ENCODE measurements at regions not wholly inside any gene's neighbourhood (a gene's known extent, or its start where the extent isn't known, plus 50 kb on each side); places are given as distances from the start of the nearest gene placed in this dataset.

DNA sequence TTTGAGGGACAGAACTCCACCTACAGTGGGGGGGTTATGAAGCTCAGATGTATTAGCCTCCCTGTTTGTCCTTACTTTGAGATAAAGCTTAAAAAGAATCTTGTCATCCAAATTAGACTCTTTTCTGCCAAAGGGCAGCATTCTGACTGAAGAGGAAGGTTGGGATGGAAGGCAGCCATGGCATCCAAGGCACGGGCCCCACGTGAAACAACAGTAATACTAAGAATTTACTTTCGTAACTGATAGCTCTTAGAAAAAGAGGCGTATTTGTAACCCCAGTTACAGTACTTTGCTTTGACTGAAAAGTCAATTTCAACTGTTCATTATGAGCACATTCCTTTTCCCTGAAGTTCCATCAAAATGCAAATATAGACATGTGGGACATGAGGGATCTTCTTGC, 168.5 kb downstream of the ARRDC3 start:
- TF ChIP-seq, protein P1, sequence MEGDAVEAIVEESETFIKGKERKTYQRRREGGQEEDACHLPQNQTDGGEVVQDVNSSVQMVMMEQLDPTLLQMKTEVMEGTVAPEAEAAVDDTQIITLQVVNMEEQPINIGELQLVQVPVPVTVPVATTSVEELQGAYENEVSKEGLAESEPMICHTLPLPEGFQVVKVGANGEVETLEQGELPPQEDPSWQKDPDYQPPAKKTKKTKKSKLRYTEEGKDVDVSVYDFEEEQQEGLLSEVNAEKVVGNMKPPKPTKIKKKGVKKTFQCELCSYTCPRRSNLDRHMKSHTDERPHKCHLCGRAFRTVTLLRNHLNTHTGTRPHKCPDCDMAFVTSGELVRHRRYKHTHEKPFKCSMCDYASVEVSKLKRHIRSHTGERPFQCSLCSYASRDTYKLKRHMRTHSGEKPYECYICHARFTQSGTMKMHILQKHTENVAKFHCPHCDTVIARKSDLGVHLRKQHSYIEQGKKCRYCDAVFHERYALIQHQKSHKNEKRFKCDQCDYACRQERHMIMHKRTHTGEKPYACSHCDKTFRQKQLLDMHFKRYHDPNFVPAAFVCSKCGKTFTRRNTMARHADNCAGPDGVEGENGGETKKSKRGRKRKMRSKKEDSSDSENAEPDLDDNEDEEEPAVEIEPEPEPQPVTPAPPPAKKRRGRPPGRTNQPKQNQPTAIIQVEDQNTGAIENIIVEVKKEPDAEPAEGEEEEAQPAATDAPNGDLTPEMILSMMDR (IDR thresholded peaks at IDR 0.05; ENCODE audit: insufficient read depth, low read length, poor library complexity, severe bottlenecking): no peak
- Histone ChIP-seq H3K36me3 (ENCODE audit: control insufficient read depth, insufficient read depth, low read length) (no peaks in the 10 kb centered on the region), H3K27me3 (ENCODE audit: control insufficient read depth, insufficient read depth, low read length) (no peaks in the 10 kb centered on the region), H3K4me3 (ENCODE audit: low read depth, low read length) (no peak overlapping the region)
- DNase-seq (ENCODE audit: low read depth): no peak

Measured in kidney epithelial cell (primary cell).